BLaER1 treated with 17β-estradiol and CSF1 and Interleukin-3, amounts not matched to agents 10 nM and 100 nM (cell line): ENCODE measurements at regions not wholly inside any gene's neighbourhood (a gene's known extent, or its start where the extent isn't known, plus 50 kb on each side); places are given as distances from the start of the nearest gene placed in this dataset.

Experiments used
- H3K27ac ChIP-seq, 11 experiments: shearing (Covaris generic); formaldehyde crosslinking; 2 replicates each; pipeline ENCODE4 v1.8.1; 2022
- H3K27me3 ChIP-seq, 11 experiments: shearing (Covaris generic); formaldehyde crosslinking; 2 replicates each; pipeline ENCODE4 v1.8.1; 2022
- H3K36me3 ChIP-seq, 11 experiments: shearing (Covaris generic); formaldehyde crosslinking; 2 replicates each; pipeline ENCODE4 v1.8.1; 2022
- H3K4me1 ChIP-seq, 10 experiments: shearing (Covaris generic); formaldehyde crosslinking; 2 replicates each; pipeline ENCODE4 v1.8.1; 2022
- H3K4me2 ChIP-seq, 11 experiments: shearing (Covaris generic); formaldehyde crosslinking; 2 replicates each; pipeline ENCODE4 v1.8.1; 2022
- H3K4me3 ChIP-seq, 10 experiments: shearing (Covaris generic); formaldehyde crosslinking; 2 replicates each; pipeline ENCODE4 v1.8.1; 2022
- H3K9ac ChIP-seq, 11 experiments: shearing (Covaris generic); formaldehyde crosslinking; 2 replicates each; pipeline ENCODE4 v1.8.1; 2022
- H3K9me3 ChIP-seq, 11 experiments: shearing (Covaris generic); formaldehyde crosslinking; replicated peaks in 1 of 11; 2 replicates each; pipeline ENCODE4 v1.8.1; 2022
- H4K20me1 ChIP-seq, 11 experiments: shearing (Covaris generic); formaldehyde crosslinking; 2 replicates each; pipeline ENCODE4 v1.8.1; 2022
- Cebpa-rat ChIP-seq, 11 experiments: shearing (Covaris generic); IDR thresholded peaks; 2 replicates each; pipeline ENCODE4 v1.8.1; 2022

DNA sequence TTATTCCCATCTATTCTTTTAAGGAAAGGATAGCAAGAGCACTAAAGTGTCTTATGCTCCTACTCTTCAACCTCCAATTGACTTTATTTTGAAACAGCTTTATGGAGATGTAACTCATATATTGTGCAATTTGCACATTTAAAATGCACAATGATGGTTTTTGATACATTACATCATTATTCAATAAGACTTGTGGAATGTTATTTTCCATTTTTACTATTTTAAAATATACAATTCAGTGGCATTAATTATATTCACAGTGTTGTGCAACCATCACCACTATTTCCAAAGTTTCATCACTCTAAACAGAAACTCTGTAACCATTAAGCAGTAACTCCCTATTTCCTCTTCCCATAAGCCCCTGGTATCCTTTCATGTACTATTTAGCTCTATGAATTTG, 489.8 kb downstream of the NEBL start:
- no peak for TF ChIP-seq Cebpa-rat (IDR thresholded peaks at IDR 0.05)

DNA sequence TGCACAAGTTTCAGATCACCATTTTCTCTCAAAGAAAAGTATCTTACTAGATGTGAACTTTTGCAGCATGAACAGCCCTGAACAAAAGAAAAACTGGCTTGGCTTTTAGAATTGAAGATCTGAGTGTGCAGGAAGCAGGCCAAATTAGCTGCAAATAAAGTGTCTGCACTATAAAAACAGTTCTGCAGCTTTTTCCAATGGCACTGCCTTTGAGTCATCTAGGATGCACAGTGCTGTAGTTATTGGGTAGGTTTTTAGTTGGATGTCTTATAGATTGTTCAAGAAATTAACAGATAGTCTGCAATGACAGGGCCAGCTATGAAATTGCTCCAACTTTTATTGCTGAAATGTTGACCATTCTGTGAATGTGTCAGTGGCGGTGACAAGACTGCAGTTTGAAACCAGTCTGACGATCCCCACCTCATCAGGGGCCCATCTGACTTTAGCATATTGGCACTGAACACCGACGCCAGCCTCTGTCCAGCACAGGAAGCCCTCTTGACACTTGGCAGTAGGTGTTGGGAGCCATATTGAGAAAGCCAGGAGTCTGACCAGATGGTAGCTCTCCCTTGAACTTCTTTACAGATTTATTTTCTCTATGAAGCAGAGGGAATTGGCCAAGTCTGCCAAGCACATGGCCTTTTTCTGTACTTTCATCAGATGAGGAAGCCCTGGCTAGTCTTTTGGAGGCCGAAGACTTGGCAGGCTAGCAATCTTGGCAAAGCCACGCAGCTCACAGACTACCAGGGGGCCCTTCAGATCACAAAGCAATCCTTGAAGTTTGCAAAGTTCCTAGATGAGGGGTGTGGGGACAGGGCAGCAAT, 490.6 kb downstream of the NEBL start:
- Histone ChIP-seq H3K9me3 (no peaks in the 10 kb centered on the region), H3K4me2 (no peak overlapping the region), H4K20me1 (no peaks in the 10 kb centered on the region), H3K27me3 (no peaks in the 10 kb centered on the region), H3K27ac (no peak overlapping the region), H3K4me3 (no peak overlapping the region), H3K9ac (no peak overlapping the region), H3K36me3 (no peaks in the 10 kb centered on the region), H3K4me1 (no peaks in the 10 kb centered on the region)
- TF ChIP-seq Cebpa-rat (IDR thresholded peaks at IDR 0.05) = no peak

More for the DNA sequence above, 489.8 kb downstream of the NEBL start:
- no peaks in the 10 kb centered on the region for H4K20me1 ChIP-seq
- no peaks in the 10 kb centered on the region for H3K9me3 ChIP-seq
- no peak overlapping the region for H3K9ac ChIP-seq
- H3K4me3 ChIP-seq = no peak overlapping the region
- H3K27me3 ChIP-seq = no peaks in the 10 kb centered on the region
- no peaks in the 10 kb centered on the region for H3K36me3 ChIP-seq
- no peaks in the 10 kb centered on the region for H3K4me1 ChIP-seq
- H3K27ac ChIP-seq = no peak overlapping the region
- no peak overlapping the region for H3K4me2 ChIP-seq

GRCh38 chr10:20405761-20406160, 491.4 kb downstream of the NEBL start:
- Histone ChIP-seq H3K9me3 (0 out of 22 replicates have a peak, but pooled peaks cover 0 to 5% (median 0%) of the 10 kb centered on the region in 11 experiments), H3K27me3 (no peaks in the 10 kb centered on the region), H3K27ac (no peak overlapping the region), H3K9ac (no peak overlapping the region), H3K4me3 (no peak overlapping the region), H3K36me3 (no peaks in the 10 kb centered on the region), H4K20me1 (no peaks in the 10 kb centered on the region), H3K4me2 (no peak overlapping the region), H3K4me1 (peaks cover 0 to 2% (median 0%) of the 10 kb centered on the region in 10 experiments; a peak in 2 of 20 replicates)
- no peak for TF ChIP-seq Cebpa-rat (IDR thresholded peaks at IDR 0.05)

DNA sequence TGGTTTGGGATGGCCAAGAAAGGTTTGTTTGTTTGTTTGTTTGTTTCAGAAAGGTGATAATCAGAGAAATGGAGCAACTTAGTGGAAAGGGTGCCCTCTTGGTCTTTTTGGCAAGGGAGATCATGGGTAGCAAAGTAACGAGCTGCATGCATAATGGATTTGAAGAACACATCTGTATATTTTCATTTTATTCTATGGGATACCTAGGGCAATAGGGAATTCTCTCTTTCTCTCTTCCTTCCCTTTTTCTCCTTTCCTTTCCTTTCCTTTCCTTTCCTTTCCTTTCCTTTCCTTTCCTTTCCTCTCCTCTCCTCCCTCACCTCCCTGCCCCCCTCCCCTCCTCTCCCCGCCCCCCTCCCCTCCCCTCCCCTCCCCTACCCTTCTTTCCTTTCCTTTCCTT, 492.1 kb downstream of the NEBL start:
- TF ChIP-seq Cebpa-rat (IDR thresholded peaks at IDR 0.05) = no peak
- no peak overlapping the region for H3K27ac ChIP-seq
- no peak overlapping the region for H3K9ac ChIP-seq
- no peak overlapping the region for H3K4me2 ChIP-seq
- H3K27me3 ChIP-seq = no peaks in the 10 kb centered on the region
- H4K20me1 ChIP-seq = no peaks in the 10 kb centered on the region
- no peak overlapping the region for H3K4me3 ChIP-seq
- peaks cover 0 to 5% (median 0%) of the 10 kb centered on the region in 10 experiments; a peak in 2 of 20 replicates for H3K4me1 ChIP-seq
- H3K36me3 ChIP-seq = no peaks in the 10 kb centered on the region
- 0 out of 22 replicates have a peak, but pooled peaks cover 0 to 5% (median 0%) of the 10 kb centered on the region in 11 experiments for H3K9me3 ChIP-seq

DNA sequence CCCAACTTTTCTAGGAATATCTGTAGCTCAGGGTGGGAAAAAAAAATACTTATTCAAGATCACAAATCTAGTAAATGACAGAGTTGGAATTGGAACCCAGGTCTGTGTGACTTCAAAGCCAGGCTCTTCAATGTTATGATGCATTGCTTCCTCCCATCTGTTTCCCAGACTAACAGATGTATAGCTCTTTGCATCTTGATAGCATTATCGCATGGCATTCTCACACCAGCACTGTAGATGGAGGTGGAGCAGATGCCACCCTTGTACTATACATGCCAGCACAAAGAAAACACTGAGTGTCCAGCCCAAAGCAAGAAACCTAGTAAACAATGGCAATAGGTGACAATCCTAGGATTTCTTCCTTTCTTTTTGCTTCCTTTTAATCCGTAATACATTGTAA, 497.3 kb downstream of the NEBL start:
- Histone ChIP-seq H3K9me3 (peaks cover 7 to 32% (median 23%) of the 10 kb centered on the region in 11 experiments; a peak in 17 of 22 replicates), H3K27me3 (no peaks in the 10 kb centered on the region), H4K20me1 (no peaks in the 10 kb centered on the region), H3K36me3 (no peaks in the 10 kb centered on the region), H3K4me3 (no peak overlapping the region), H3K4me1 (peaks cover 24 to 39% (median 28%) of the 10 kb centered on the region in 10 experiments), H3K4me2 (no peak overlapping the region), H3K27ac (peak overlapping the region in 2 of 11 experiments; percentile 34 to 54; a peak in 3 of 22 replicates), H3K9ac (no peak overlapping the region)
- TF ChIP-seq Cebpa-rat (IDR thresholded peaks at IDR 0.05) = no peak

DNA sequence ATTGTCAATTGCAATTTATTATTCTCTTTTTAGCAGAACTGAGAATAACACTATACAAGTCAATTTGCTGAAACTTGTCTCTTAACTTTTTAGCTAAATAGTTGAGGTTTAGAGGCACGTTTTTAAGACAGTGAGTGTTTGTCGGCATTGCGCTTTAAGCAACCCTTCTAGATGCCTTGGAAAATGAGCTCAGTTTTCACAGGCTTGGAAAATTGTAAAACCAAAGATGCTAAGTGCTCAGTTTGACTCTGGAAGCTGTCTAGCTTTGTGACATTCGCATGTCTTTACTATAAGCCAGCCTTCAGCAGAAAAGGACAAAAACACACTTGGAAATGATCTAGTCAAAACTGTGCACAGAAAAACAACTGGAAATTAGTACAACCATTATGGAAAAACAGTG, 500.4 kb downstream of the NEBL start:
- Histone ChIP-seq H3K4me2 (peak overlapping the region; percentile 33 to 73 (median 69); a peak in 19 of 22 replicates), H4K20me1 (no peaks in the 10 kb centered on the region), H3K4me3 (no peak overlapping the region; a peak in 1 of 20 replicates), H3K27ac (peak overlapping the region in 8 of 11 experiments; percentile 70 to 93 (median 88); a peak in 16 of 22 replicates), H3K9me3 (peaks cover 7 to 36% (median 27%) of the 10 kb centered on the region in 11 experiments; a peak in 18 of 22 replicates), H3K27me3 (no peaks in the 10 kb centered on the region), H3K9ac (peak overlapping the region in 6 of 11 experiments; percentile 48 to 74 (median 70); a peak in 11 of 22 replicates), H3K36me3 (no peaks in the 10 kb centered on the region), H3K4me1 (peaks cover 34 to 67% (median 56%) of the 10 kb centered on the region in 10 experiments)
- no peak for TF ChIP-seq Cebpa-rat (IDR thresholded peaks at IDR 0.05)

- H3K9ac ChIP-seq = peak overlapping the region in 8 of 11 experiments; percentile 34 to 74 (median 64); a peak in 14 of 22 replicates
- H3K9me3 ChIP-seq = peaks cover 7 to 36% (median 27%) of the 10 kb centered on the region in 11 experiments; a peak in 18 of 22 replicates
- H3K4me2 ChIP-seq = peak overlapping the region; percentile 37 to 73 (median 69); a peak in 21 of 22 replicates
- H4K20me1 ChIP-seq = no peaks in the 10 kb centered on the region
- TF ChIP-seq Cebpa-rat (IDR thresholded peaks at IDR 0.05) = no peak
- no peaks in the 10 kb centered on the region for H3K36me3 ChIP-seq
- H3K4me3 ChIP-seq = peak overlapping the region in 2 of 10 experiments; percentile 4 to 8; a peak in 3 of 20 replicates
- H3K27me3 ChIP-seq = no peaks in the 10 kb centered on the region
- H3K4me1 ChIP-seq = peaks cover 34 to 67% (median 56%) of the 10 kb centered on the region in 10 experiments
- H3K27ac ChIP-seq = peak overlapping the region in 8 of 11 experiments; percentile 70 to 93 (median 88); a peak in 16 of 22 replicates
These were observed 500.9 kb downstream of the NEBL start for GRCh38 chr10:20396205-20396604.

DNA sequence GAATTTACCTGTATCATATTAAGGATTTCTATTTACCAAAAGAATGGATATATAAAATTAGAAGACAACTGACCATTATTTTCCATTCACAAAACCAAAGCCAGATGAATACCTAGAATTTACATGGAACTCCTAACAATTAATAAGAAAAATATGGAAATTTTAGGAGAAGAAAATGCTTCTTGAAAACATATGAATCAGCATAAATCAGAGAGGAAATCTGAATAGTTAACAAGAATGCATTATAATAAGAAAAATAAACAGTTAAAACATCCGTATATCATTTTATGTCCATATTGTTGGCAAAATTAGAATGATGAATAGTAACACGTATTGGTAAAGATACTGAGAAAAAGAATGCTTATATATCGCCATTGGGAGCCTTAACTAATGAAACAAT, 505.5 kb downstream of the NEBL start:
- no peak overlapping the region for H3K4me2 ChIP-seq
- no peaks in the 10 kb centered on the region for H3K36me3 ChIP-seq
- H3K9me3 ChIP-seq = peaks cover 0 to 12% (median 5%) of the 10 kb centered on the region in 11 experiments; a peak in 10 of 22 replicates
- TF ChIP-seq Cebpa-rat (IDR thresholded peaks at IDR 0.05) = no peak
- peaks cover 27 to 47% (median 46%) of the 10 kb centered on the region in 10 experiments for H3K4me1 ChIP-seq
- H3K9ac ChIP-seq = no peak overlapping the region
- H4K20me1 ChIP-seq = no peaks in the 10 kb centered on the region
- H3K27ac ChIP-seq = no peak overlapping the region
- H3K4me3 ChIP-seq = no peak overlapping the region; a peak in 1 of 20 replicates
- H3K27me3 ChIP-seq = no peaks in the 10 kb centered on the region

GRCh38 chr10:20381761-20382160, 515.4 kb downstream of the NEBL start:
- H3K9me3 ChIP-seq = peaks cover 18 to 32% (median 27%) of the 10 kb centered on the region in 11 experiments; a peak in 21 of 22 replicates
- H3K4me3 ChIP-seq = no peak overlapping the region
- no peak overlapping the region for H3K4me2 ChIP-seq
- no peaks in the 10 kb centered on the region for H3K27me3 ChIP-seq
- no peak for TF ChIP-seq Cebpa-rat (IDR thresholded peaks at IDR 0.05)
- no peak overlapping the region for H3K9ac ChIP-seq
- no peaks in the 10 kb centered on the region for H3K36me3 ChIP-seq
- H4K20me1 ChIP-seq = no peaks in the 10 kb centered on the region
- no peaks in the 10 kb centered on the region for H3K4me1 ChIP-seq
- no peak overlapping the region for H3K27ac ChIP-seq
